ENCODE measurements at regions not wholly inside any gene's neighbourhood (a gene's known extent, or its start where the extent isn't known, plus 50 kb on each side); places are given as distances from the start of the nearest gene placed in this dataset.

DNA sequence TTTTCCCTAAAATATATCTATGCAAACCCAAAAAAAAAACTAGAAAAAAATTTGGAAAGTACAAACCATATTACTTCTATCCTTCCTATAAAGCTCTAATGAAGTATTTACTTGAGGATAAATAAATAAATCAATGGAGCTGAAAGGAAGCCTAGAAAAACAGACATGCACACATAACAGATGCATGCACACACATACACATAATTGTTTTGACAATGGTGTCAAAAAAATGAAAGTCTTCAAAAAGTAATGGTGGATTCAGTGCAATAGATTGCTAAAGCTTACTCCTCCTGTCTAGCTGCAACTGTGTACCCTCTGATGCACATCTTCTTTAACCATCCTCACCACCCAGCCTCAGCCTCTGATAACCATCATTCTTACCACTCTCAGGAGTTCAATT is 521.9 kb upstream of the RGS18 start:
- H3K27ac ChIP-seq (replicated peaks): no peak overlapping the region
- no peaks in the 10 kb centered on the region for H3K36me3 ChIP-seq
- H3K4me1 ChIP-seq: no peaks in the 10 kb centered on the region
- H3K9me3 ChIP-seq (replicated peaks): peaks cover under 1% of the 10 kb centered on the region
- no peak for TF ChIP-seq CTCF (IDR thresholded peaks at IDR 0.05; ENCODE audit: borderline replicate concordance)
- H3K27me3 ChIP-seq (ENCODE audit: low read depth): no peaks in the 10 kb centered on the region
- no peak for DNase-seq
- no peak overlapping the region for H3K4me3 ChIP-seq
- intact Hi-C loops (cut with micrococcal nuclease): no loop called here

DNA sequence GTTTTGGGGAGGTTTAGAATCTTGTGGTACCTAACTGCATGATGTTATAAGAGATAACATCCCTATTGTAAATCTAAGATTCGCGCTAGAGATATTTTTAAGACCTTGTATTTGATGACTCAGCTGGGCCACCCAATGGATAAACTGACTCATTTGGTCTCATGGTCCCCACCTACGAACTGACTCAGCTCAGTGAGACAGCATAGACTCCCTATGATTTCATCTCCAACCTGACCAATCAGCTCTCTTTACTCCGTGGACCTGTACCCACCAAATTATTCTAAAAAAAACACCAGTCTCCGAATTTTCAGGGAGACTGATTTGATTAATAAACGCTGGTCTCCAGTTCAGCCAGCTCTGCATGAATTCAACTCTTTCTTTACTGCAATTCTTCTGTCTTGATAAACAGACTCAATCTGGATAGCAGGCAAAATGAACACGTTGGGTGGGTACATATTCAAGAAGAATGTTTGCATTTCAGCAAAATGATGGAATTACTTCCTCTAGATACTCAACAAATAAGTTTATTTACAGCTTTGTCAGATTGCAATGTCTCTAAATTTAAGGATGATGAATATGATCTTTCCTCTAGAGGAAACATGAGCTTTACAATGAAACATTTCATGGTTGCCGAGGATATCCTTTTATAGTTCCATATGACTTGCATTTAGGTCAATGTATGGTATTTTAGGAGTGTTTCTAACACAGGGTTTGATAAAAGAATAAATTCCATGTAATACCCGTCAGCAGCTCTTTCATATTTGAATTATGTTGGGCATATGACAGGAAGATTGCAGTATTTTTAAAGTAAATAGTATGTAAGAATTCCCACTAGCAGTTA is 516.6 kb upstream of the RGS18 start:
- Histone ChIP-seq H3K4me3 (no peak overlapping the region), H3K27ac (replicated peaks) (no peak overlapping the region), H3K4me1 (no peaks in the 10 kb centered on the region), H3K27me3 (ENCODE audit: low read depth) (no peaks in the 10 kb centered on the region), H3K36me3 (no peaks in the 10 kb centered on the region), H3K9me3 (replicated peaks) (no peaks in the 10 kb centered on the region)
- no peak for TF ChIP-seq CTCF (IDR thresholded peaks at IDR 0.05; ENCODE audit: borderline replicate concordance)
- DNase-seq: no peak
- intact Hi-C loops (cut with micrococcal nuclease): no loop called here

DNA sequence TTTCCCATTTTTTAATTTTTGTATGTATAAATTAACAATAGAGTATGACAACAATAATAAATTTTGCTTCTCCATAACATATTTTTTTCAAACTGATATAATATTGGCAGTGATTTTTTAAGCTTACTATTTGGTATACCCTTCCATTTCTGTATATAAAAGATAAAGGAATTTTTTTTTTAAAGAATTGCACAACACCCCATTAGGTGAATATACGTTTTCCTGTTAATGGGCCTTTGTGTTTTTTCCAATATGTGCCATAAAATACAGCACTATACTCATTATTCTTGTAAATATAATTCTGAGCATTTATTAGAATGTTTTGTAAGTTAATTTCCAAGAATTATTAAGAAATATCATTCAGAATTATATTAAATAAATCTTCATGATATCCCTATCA is 515.2 kb upstream of the RGS18 start:
- no peak overlapping the region for H3K4me3 ChIP-seq
- no peaks in the 10 kb centered on the region for H3K36me3 ChIP-seq
- no peak overlapping the region for H3K27ac ChIP-seq (replicated peaks)
- TF ChIP-seq CTCF (IDR thresholded peaks at IDR 0.05; ENCODE audit: borderline replicate concordance): no peak
- no peaks in the 10 kb centered on the region for H3K27me3 ChIP-seq (ENCODE audit: low read depth)
- DNase-seq: no peak
- H3K4me1 ChIP-seq: no peaks in the 10 kb centered on the region
- intact Hi-C loops (cut with micrococcal nuclease): no loop called here
- no peaks in the 10 kb centered on the region for H3K9me3 ChIP-seq (replicated peaks)

DNA sequence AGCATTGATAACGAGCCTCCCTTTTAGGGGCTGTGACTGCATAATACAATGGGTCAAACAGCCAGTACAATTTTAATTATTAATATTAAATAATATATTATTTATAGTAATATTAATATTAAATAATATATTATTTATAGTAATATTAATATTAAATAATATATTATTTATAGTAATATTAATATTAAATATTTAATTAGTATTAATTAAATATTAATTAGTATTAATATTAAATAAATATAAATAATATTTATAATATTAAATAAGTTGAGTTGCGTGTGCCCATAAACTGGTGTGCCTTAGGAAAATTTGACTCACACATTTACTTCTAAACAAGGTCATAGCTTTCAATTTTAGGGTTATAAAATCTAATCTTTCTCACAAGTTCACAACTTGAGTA is 509.3 kb upstream of the RGS18 start:
- Histone ChIP-seq H3K36me3 (no peaks in the 10 kb centered on the region), H3K27me3 (ENCODE audit: low read depth) (no peaks in the 10 kb centered on the region), H3K4me3 (no peak overlapping the region), H3K9me3 (replicated peaks) (no peaks in the 10 kb centered on the region), H3K27ac (replicated peaks) (no peak overlapping the region), H3K4me1 (no peaks in the 10 kb centered on the region)
- intact Hi-C loops (cut with micrococcal nuclease): no loop called here
- TF ChIP-seq CTCF (IDR thresholded peaks at IDR 0.05; ENCODE audit: borderline replicate concordance): no peak
- no peak for DNase-seq

DNA sequence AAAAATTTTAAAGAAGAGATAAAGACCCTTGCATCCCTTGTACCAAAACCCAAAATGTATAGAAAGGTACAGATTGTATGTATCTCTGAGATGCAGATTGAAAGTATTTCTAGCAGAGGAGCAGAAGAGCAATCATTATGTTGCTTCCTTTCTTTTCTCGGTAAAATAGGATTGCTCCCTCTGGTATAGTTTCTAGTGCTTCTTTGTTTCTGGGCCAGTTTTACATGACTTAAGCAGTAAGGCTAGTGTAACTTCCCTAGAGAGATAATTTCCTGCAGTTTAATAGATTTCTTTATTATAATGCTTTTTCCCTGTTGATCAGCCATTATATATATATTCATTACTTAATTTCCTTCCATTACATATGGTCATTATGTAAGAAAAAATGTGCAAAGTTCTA is 496.2 kb upstream of the RGS18 start:
- Histone ChIP-seq H3K4me1 (no peaks in the 10 kb centered on the region), H3K9me3 (replicated peaks) (no peaks in the 10 kb centered on the region), H3K27ac (replicated peaks) (no peak overlapping the region), H3K36me3 (no peaks in the 10 kb centered on the region), H3K27me3 (ENCODE audit: low read depth) (no peaks in the 10 kb centered on the region), H3K4me3 (no peak overlapping the region)
- intact Hi-C loops (cut with micrococcal nuclease): no loop called here
- no peak for TF ChIP-seq CTCF (IDR thresholded peaks at IDR 0.05; ENCODE audit: borderline replicate concordance)
- DNase-seq: no peak

Data from left ventricle myocardium inferior (tissue), 1 donor.